NCI-H2171 (cell line): ENCODE measurements at regions not wholly inside any gene's neighbourhood (a gene's known extent, or its start where the extent isn't known, plus 50 kb on each side); places are given as distances from the start of the nearest gene placed in this dataset.

Experiments used
- DNase-seq: peaks from one replicate; lab custom pipeline; 2025; lab: John Stamatoyannopoulos, UW

DNA sequence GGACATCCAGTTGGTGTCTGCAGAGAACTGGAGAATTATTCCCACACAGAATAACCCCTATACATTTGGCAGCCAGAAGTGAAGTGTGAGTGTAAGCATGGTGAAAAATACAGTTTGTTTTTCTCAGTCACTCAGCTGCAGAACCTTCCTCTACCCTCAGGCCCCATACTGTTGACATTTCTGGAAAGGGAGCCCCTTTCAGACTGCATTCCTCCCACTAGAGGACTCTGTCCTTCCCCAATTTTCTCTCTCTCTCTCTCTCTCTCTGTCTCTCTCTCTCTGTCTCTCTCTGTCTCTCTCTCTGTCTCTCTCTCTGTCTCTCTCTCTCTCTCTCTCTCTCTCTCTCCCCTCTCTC lies 86.8 kb upstream of the STEAP1B start:
- no peak for DNase-seq

DNA sequence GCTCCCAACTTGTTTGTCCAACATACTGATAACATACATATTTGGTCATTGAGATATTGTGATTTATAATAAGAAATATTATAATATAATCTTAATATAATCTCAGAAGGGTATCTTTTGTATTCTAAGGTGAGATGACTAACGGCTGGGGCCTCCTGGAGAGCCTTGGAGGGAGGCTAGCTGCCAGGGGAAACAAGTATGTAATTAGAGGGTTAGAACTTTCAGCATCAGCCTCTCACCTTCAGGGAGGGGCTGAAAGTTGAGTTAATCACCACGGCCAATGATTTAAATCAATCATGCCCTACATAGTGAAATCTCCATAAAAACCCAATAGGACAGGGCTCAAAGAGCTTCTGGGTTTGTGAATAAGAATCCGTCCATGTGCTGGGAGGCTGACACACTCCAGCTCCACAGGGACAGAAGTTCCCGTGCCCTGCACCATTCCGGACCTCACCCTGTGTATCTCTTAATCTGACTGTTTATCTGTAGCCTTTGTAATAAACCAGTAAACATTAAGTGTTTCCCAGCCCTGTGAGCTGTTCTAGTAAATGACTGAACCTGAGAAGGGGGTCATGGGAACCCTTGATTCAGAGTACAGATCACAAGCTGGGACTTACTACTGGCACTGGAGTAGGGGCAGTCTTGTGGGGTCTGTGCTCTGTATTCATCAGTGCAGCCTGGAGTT lies 86.3 kb upstream of the STEAP1B start:
- DNase-seq, result no peak

DNA sequence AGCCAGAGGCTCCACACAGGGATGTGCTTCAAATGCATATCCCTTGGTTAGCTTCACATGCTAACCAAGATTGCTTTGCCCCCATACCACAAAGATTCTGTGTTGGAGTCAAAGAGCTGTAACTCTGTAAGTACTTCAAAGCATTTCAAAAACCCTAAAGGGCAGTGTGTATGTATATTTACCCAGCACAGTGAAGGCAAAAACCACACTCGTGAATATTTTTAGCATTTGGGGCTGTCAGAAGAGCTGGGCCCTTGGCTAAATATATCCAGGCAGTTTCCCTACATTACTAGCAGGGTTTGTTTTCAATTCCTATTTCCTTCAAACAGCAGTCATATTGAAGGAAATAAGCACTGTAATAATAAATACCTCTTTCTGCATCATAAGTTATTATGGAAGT lies 84.2 kb upstream of the STEAP1B start:
- no peak for DNase-seq

DNA sequence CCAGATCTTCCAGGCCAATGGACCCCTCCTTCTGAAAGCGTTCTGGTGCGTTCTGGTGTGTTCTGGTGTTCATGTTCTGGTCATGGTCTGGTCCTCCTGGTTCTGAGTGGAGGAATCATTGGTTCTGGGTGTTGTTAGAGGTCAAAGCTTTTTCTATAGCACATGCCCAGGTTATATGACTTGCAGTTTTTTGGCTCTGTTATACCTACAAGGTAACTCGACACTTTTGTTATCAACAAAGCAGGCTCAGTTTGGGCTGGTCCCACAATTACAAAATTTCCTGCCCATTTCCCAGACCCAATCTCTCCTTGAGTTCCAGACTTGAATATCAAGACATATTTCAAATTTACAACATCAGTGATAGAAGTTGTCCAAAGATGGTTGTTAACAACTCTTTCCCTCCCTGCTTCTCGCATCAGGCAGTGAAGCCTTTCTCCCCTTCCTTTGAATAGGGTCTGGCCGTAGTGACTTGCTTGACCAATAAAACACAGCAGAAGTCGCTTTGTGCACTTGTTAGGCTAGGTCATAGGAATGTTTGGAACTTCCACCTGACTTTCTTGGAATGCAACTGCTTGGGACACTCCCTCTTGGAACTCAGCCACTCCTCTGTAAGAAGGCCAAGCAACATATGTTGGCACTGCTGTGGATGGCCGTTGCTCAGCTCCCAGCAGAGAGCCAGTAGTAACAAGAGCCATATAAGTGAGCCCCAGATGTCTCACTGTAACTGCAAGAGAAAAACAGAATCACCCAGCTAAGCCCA lies 83.1 kb upstream of the STEAP1B start:
- DNase-seq, result no peak

DNA sequence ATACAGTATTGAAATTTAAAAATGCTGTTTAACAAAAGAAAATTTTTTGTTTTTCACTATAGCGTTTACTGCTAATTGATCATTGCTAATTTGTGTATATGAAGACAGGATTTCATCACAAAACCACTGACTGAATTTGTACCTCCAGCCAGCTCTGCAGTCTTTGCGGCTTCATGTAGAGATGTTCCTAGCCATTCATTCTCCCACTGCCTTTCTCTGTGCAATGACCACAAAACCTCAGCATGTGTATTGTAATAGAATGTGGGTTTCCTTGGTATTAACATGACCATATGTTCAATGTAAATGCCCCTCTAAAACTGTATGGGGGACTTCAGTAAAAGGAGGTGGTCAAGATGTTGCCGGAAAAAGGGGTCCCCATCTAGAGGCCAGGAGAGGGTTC lies 81.1 kb upstream of the STEAP1B start:
- no peak for DNase-seq

DNA sequence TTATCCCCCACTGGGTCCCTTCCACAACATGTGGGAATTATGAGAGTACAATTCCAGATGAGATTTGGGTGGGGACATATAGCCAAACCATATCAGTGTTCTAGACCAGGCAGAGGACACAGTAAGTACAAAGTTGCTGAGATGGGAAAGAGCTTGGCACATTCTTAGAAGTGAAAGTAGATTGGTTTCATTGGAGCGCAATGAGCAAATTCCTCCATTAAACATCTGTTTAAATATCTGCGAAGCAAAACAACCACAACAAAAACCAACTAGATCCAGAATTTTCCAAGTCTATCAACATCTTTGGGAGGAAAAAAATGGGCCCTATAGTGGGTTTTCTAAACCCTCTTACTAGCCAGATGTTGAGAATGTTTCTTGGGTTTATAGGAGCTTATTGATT lies 80.0 kb upstream of the STEAP1B start:
- DNase-seq, result no peak

DNA sequence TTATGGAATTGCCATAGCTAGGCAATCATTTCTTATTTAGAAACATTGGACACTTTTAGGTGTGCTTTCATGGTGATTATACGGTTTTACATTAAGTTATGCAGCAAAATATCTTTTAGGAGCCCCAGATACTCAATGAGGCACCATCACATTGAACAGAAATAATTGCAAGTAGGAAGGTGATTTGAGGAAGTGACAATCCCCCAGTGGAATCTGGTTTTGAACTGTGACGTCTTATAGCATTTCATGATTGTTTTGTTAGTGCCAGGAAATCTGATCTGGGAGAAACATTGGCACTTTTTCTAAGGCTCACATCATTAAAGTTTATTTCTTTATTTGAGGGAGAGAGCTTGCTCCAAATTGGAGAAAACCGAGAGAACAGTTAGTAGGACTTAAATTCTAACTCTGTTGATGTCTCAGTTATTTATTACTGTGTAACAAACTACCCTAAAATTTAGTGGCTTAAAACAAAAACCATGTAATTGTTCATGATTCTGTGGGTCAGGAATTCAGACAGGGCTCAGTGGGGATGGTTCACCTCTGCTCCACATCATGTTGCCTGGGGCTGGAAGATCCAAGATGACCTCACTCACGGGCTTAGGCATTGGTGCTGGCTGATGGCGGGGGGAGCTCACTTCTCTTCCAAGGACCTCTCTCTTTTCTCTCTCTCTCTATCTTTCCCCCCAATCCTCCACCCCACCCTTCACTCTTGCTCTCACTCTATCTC lies 78.2 kb upstream of the STEAP1B start:
- no peak for DNase-seq

DNA sequence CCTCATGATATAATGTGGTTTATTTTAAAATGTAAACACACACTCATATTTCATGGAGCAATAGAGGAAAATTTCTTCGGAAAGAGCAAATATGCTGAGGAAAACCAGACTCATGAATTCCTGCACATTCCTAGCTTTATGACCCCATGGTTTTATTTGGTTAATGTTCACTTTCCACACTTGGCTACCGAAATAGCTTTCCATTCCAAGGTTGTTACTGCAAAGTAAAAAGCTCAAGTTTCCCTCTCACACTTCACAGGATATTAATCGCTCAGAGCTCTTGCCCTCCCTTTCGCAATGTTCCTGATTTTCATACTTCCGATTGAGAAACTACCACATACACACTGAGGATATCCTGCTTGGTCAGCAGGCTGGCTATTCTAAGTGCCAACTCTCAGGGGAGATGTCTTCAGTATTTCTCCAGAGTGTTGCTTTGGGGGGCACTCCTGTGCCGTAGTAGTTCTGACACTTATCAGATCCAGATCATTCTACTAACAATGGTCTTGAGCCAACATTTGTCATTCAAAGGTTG lies 77.5 kb upstream of the STEAP1B start:
- DNase-seq, result no peak

DNA sequence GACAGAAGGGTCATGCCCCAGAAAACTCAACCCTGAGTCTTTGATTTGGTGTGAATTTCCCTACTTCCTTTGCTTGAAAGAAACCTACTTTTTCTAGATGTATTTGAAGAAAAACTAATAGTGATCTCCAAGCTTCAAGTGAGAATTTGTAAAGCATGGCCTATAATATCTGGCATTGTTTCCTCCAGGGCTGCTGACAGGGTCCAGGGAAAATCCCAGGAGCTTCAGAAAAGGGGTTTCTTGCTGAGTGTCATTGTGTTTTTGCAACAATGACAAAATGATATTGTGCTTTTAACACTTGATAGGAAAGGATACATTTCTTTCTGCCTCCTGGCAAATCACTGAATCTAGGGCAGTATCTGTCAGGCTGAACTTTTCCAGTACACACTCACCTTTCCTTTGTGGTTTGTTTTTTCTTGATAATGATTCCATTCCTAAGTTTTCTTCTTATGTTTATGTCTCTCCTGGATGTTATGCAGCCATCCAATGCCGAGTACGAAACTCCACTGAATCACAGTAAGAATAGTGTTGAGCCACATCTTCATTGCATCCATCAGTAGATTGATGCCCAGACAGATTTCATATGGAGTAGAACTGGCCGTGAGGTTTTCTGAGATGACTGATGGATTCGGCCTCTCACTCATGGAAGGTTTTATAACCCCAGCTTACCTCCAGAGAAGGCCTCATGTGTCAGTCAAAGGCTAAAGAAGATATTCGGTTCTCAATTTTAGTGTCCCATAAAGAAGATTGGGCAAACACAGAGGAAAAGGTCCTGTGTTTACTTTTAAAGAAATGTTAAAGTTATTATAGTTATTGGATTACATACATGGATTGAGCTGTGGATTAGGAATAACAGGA lies 76.9 kb upstream of the STEAP1B start:
- no peak for DNase-seq

DNA sequence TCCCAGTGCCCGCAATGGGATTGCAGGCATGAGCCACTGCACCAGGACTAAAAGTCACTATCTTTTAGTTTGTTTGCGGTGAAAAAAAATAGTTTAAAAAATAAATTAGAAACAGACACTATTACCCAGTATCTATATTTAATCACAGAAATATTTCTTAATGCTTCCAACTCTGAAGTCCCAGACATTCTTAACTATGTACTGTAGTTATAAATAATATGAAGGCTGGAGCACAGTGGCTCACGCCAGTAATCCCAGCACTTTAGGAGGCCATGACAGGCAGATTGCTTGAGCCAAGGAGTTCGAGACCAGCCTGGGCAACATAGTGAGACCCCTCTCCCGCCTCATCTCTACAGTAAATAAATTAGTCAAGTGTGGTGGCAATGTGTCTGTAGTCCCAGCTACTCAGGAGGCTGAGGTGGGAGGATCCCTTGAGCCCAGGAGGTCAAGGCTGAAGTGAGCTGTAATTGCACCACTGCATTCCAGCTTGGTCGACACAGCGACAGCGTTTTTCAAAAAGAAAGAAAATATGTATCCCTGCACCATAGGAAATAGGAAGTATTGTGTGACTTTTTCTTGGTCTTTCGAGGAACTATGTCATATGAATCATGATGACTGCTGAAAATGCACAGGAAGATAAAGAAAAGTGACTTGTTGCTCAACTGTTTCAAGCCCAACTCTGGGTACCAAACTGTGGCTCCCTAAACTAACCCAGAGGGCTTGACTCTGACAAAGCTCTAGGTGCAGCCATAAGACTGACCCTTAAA lies 74.9 kb upstream of the STEAP1B start:
- DNase-seq, result no peak

DNA sequence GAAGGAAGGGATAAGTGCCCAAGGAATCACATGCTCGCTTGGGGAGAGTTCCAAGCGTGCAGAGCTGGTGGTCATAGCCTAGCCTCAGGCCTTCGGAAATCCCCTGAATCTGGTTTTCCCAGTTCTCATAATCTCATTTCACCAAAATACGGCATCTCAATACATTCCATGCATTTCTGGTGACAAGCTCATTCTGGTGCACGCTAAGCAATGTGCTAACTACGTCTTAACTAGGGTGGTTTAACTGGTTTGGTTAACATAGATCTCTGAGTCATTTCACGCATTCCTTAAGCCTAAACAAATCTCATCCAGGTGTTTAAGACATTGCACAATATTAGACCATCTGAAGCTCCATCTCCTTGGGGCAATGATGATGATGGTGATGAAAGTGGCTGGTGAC lies 72.9 kb upstream of the STEAP1B start:
- no peak for DNase-seq

DNA sequence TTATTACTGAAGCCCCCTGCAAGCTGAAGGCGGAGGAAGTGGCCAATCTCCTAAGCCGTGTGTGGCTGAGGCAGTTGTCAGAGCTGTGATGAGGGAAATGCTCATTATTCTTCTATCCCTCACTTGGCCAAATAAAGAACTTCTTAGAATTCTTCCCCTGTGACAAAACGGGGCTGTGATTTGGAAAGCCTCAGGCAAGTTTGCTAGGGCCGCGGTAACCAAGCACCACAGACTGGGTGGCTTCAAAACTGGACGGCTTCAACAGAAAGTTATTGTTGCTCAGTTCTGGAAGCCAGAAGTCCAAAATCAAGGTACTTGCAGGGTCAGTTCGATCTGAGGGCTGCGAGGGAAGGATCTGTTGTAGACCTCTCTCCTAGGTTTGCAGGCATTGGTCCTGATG lies 72.3 kb upstream of the STEAP1B start:
- DNase-seq, result no peak

DNA sequence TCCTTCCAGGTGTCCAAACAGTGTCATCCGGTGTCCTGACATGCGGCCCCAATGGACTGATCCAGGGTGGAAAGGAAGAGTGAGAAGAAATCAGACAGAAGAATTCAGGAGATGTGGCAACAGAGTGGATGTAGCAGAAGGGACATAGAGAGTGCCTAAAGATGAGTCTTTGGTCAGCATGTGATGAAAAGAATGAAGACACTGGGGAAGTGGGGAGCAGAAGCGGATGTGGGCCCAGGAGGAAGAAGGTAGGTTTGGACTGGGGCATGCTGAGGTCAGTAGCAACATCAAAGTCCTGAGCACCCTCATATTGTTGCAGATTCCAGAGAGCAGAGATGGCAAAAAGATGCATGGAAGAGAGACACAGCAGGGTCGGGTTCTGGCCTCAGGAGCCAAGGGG lies 71.8 kb upstream of the STEAP1B start:
- no peak for DNase-seq

DNA sequence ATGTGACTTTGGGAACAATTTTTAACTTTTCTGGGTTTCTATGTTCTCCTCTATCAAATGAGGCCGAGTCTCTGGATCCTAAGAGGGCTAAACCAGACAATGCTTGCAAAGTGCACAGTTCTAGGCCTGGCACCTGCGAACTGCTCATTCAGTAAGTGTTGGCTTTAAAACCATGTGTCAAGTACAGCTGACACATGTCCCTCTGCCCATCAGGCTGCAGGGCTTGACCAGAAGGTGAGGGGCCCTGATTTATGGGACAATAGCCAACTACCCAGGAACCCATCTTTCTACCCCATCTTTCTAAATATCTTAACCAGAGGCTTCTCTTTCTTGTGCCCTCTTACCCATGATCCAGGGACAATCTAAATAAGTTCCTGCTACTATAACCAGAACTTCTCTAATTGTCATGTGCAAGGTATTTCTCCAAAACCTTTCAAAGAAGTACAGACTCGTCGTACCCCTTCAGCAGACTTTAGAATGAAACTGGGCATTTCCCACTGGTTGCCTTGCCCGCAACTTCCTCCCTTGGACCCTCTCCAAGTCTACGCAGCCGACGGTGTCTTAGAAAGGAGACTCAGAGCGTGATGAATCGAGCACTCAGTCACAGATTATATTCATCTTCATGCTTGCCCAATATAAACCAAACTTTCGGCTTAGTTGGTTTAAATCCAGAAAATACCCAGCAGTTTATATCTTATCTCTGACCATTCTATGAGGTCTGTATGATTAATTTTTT lies 69.8 kb upstream of the STEAP1B start:
- DNase-seq, result no peak

DNA sequence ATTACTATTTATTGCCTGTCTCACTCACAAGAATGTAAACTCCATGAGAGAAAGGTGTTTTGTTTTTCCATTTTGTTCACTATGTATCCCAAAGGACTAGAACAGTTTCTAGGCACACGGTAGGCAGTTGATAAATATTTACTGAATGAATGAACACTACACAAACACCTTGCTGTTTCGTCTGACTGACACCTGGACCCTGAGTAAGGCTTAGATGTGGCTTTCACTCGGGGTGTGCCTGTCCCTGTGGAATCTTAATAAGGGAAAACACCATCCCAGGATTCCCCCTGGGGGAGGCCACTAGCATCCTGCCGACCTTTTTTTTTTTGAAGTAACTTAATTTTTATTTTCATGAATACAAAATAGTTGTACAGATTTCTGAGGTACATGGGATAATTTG lies 66.6 kb upstream of the STEAP1B start:
- DNase-seq, result no peak

DNA sequence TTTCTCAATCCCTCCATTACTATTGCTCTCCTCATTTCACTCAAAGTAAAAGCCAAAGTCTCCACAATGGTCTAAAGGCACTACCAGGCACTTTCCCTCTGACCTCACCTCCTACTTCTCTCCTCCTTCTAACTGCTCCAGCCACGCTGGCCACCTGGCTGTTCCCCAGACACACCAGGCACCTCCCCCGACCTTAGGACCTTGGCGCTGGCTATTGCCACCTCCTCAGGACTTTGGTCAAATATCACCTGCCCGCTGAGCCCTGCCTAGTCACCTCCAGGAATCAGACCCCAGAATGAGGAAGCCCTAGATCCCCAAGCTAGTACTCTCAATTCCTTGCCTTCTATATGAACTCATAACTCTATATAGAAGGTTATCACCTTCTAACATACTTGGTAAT lies 66.2 kb upstream of the STEAP1B start:
- no peak for DNase-seq

DNA sequence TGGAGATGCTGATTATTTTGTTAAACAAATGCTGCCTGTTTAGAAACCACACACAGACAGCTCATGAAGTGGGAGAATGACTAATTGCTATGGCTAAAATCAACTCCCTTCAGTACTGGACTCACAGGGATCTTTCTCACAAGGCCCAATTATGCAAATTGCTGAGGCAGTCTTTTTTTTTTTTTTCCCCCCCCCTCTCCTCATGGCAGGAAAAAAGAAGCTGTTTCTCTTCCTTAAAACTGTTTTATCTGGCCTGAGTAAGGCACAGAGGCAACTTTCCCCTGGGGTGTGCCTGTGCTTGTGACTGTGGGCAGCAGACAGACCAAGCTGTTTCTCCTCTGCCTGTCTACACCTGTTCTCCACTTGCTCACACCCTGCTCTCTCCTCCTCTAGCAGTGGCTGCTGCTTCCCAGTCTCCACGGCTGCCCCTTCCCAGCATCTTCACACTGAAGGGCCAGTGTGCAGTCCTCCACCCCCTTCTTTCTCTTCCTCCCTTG lies 65.4 kb upstream of the STEAP1B start:
- DNase-seq, result no peak

DNA sequence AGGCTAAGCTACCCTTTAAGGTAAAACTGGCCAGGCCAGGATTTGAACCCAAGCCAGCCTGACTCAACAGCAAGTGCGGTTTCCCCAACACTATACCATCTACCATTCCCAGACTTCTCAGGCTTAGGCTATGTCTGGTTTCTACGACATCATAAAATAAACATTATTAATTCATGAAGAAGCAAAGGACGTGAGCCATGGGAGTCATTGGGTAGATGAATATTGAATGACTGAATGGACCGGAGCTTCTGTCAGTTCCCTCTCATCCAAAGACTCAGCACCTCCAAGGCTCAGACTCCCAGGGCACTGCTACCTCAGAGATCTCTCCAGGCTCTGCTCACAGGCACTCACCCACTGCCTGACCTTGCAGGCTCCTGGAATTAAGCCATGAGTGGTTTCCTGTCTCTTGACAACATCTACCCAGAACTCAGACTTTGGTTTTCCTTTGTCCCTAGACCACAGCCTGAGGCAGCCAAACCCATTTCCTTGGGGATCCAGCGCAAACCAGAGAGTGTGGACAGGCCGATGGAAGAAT lies 64.6 kb upstream of the STEAP1B start:
- no peak for DNase-seq

DNA sequence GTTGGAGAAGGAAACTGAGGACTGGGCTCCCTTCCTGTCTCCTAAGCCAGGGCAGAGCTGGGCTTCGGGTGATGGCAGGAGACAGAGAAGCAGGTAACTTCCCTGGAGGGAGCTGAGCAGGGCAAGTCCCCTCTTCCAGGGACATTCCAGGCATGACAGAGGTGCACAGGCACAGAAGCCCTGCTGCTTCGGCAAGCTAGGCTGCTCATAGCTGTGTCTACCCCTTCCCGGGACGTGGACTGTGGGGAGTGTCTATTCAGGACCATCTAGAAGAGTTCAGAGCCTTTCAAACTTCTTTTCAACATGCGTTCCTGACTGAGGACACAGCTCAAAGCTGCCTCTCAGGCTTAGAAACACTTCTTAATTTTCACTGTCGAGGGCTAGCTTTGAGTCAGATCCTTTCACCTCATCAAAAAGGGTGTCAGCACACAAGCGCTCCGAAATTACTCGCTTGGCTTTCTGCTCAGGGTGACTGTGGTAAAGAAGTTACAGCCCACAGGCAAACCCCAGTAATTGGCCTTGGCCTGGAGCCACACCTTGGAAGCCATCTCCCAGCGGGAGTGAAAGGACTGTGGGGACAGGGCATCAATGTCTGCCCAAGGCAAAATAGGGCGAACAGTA lies 63.7 kb upstream of the STEAP1B start:
- DNase-seq, result no peak

DNA sequence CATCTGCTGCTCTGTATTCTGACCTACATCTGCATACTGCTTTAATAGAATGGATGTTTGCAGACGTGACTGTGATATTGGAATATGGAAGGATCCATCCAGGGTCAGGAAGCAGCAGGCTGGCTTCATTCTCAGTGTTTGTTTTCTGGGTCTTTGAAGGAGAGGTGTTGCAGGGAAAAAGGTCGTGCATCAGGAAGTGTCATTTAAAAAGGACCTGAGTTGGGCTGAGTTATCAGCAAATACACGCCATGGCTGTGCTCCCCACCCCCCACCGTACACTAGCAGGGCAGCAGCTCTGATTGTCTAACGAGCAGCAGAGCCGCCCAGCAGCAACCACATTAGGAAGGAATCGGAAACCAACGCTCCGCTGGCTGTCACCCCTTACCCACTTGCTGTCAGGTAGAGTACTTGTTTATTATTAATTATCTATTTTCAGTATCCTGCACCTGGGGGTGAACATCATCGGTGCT lies 63.1 kb upstream of the STEAP1B start:
- no peak for DNase-seq
